Astrocyte of the cerebellum (primary cell): ENCODE measurements at regions not wholly inside any gene's neighbourhood (a gene's known extent, or its start where the extent isn't known, plus 50 kb on each side); places are given as distances from the start of the nearest gene placed in this dataset.

ENCODE experiments used
- DNase-seq: peaks from one replicate; pipeline ENCODE4 v3.0.0-alpha.2; 2011; ENCODE audit warnings: low read depth
- H3K4me3 ChIP-seq: 2 replicates; pipeline ENCODE4 v1.5.1; 2011; ENCODE audit warnings: mild to moderate bottlenecking, low read depth, low read length, moderate library complexity
- CTCF ChIP-seq: IDR thresholded peaks from 2 replicates; pipeline ENCODE4 v1.5.1; 2012; ENCODE audit warnings: low read length, low read depth, moderate library complexity, mild to moderate bottlenecking; ENCODE audit errors: missing control alignments
- in situ Hi-C: cut with HindIII; loops from 2 replicates; pipeline ENCODE4 v1.10.0; 2017; ENCODE audit warnings: low sequenced_read_pairs

GRCh38 chr13:72194523-72194922, 327.5 kb upstream of the DACH1 start:
- no peak for TF ChIP-seq CTCF
- no peak for DNase-seq
- H3K4me3 ChIP-seq = no peak overlapping the region
- in situ Hi-C loops = no loop called here

- in situ Hi-C loops = no loop called here
- no peak for TF ChIP-seq CTCF
- H3K4me3 ChIP-seq = no peak overlapping the region
- DNase-seq = no peak
These were observed 319.9 kb upstream of the DACH1 start for GRCh38 chr13:72186730-72187422.

- no peak for DNase-seq
- in situ Hi-C loops = no loop called here
- no peak overlapping the region for H3K4me3 ChIP-seq
- TF ChIP-seq CTCF = no peak
These were observed 318.8 kb upstream of the DACH1 start for GRCh38 chr13:72185776-72186175.

GRCh38 chr13:72181661-72182060, 314.7 kb upstream of the DACH1 start:
- DNase-seq = peak; percentile 71
- in situ Hi-C loops = no loop called here
- H3K4me3 ChIP-seq = no peak overlapping the region
- TF ChIP-seq CTCF = no peak

- in situ Hi-C loops = no loop called here
- DNase-seq = peak; percentile 89
- H3K4me3 ChIP-seq = no peak overlapping the region
- TF ChIP-seq CTCF = no peak
These were observed 313.4 kb upstream of the DACH1 start for GRCh38 chr13:72180253-72180952.

- DNase-seq = no peak
- in situ Hi-C loops = no loop called here
- no peak for TF ChIP-seq CTCF
- no peak overlapping the region for H3K4me3 ChIP-seq
These were observed 307.5 kb upstream of the DACH1 start for GRCh38 chr13:72174549-72174948.
